ENCODE measurements at regions not wholly inside any gene's neighbourhood (a gene's known extent, or its start where the extent isn't known, plus 50 kb on each side); places are given as distances from the start of the nearest gene placed in this dataset.

DNA sequence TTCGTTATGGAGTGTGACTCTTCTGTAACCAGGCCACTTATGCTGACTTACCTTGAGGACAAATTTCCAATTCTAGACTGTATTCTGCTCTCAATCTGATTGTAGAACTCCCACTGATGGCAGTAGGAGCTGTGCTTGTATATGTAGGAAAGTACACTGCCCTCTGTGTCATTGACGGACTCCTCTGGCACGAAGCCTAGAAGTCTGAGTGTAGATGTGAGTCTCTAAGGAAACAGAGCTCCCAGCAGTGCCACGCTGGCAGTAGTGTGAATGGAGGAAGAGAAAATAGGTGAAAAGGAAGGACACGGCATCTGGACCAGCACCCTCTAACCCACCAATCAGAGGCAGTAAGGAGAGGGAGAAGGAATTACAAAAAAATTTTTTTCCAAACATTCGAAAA, 130.4 kb upstream of the ADGRL2 start:
- H3K36me3 ChIP-seq (replicated peaks in 1 of 2; ENCODE audit: control insufficient read depth in 1 of 2, insufficient read depth in 2 of 2, low read length in 2 of 2): no peaks in the 10 kb centered on the region
- Mint-ChIP-seq H3K27ac (no peak overlapping the region), H3K27me3 (ENCODE audit: low read depth in 3 of 3) (peaks cover 0 to 1% (median 1%) of the 10 kb centered on the region in 3 donors), H3K4me1 (no peaks in the 10 kb centered on the region), H3K36me3 (no peaks in the 10 kb centered on the region), H3K9me3 (peaks cover 0 to 7% (median 2%) of the 10 kb centered on the region in 7 donors), H3K4me3 (no peak overlapping the region)
- no peak overlapping the region for H3K4me3 ChIP-seq (replicated peaks in 1 of 3; ENCODE audit: low read depth in 2 of 3, low read length in 3 of 3)
- 24% methylated on average over 3 of the region's 6 CpGs for WGBS (ENCODE audit: insufficient coverage)
- no peak overlapping the region for H2AFZ ChIP-seq (ENCODE audit: insufficient read depth, low read depth, low read length, poor library complexity, severe bottlenecking)
- H3K9me3 ChIP-seq (replicated peaks in 1 of 2; ENCODE audit: control insufficient read depth in 1 of 2, insufficient read depth in 1 of 2, low read length in 2 of 2): no peaks in the 10 kb centered on the region
- H3K27me3 ChIP-seq (ENCODE audit: control insufficient read depth in 2 of 2, insufficient read depth in 2 of 2, low read length in 2 of 2): no peaks in the 10 kb centered on the region
- TF ChIP-seq, protein P1, sequence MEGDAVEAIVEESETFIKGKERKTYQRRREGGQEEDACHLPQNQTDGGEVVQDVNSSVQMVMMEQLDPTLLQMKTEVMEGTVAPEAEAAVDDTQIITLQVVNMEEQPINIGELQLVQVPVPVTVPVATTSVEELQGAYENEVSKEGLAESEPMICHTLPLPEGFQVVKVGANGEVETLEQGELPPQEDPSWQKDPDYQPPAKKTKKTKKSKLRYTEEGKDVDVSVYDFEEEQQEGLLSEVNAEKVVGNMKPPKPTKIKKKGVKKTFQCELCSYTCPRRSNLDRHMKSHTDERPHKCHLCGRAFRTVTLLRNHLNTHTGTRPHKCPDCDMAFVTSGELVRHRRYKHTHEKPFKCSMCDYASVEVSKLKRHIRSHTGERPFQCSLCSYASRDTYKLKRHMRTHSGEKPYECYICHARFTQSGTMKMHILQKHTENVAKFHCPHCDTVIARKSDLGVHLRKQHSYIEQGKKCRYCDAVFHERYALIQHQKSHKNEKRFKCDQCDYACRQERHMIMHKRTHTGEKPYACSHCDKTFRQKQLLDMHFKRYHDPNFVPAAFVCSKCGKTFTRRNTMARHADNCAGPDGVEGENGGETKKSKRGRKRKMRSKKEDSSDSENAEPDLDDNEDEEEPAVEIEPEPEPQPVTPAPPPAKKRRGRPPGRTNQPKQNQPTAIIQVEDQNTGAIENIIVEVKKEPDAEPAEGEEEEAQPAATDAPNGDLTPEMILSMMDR (IDR thresholded peaks at IDR 0.05): no peak
- no peak overlapping the region for H3K9ac ChIP-seq (ENCODE audit: insufficient read depth, low read length, poor library complexity, severe bottlenecking)
- DNase-seq: no peak
- no peak overlapping the region for H3K27ac ChIP-seq (ENCODE audit: low read depth in 1 of 2, low read length in 2 of 2)
- no peak overlapping the region for H3K4me2 ChIP-seq (replicated peaks; ENCODE audit: extremely low read depth, low read length, poor library complexity, severe bottlenecking)
- H4K20me1 ChIP-seq (ENCODE audit: insufficient read depth, low read length): no peaks in the 10 kb centered on the region
- no peaks in the 10 kb centered on the region for H3K79me2 ChIP-seq (ENCODE audit: insufficient read depth, low read length)
- no peaks in the 10 kb centered on the region for H3K4me1 ChIP-seq (ENCODE audit: control insufficient read depth in 1 of 2, insufficient read depth in 2 of 2, low read length in 2 of 2)
- intact Hi-C loops (cut with micrococcal nuclease): no loop called here

DNA sequence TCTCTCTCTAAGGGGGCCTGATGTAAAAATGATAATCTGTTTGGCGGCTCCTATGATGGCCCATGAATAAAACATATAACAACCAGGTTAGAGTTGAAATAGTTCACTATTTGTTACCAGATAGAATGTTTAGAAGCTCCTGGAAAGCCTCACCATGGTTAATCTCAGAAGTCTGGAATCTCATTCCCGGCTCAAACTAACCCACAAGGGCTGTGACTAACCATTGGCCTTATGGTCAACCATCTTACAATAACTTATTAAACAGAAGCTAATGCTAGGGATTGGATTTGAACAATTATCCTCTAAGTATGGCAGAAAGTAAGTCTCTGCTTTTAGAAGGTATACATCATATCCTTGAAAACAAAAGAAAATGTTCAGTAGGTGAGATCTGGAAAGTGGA, 134.1 kb upstream of the ADGRL2 start:
- H3K27me3 Mint-ChIP-seq (ENCODE audit: low read depth in 3 of 3): peaks cover 0 to 1% (median 1%) of the 10 kb centered on the region in 3 donors
- H3K36me3 ChIP-seq (replicated peaks in 1 of 2; ENCODE audit: control insufficient read depth in 1 of 2, insufficient read depth in 2 of 2, low read length in 2 of 2): no peaks in the 10 kb centered on the region
- H3K27ac Mint-ChIP-seq: no peak overlapping the region
- no peaks in the 10 kb centered on the region for H3K36me3 Mint-ChIP-seq
- H3K27me3 ChIP-seq (ENCODE audit: control insufficient read depth in 2 of 2, insufficient read depth in 2 of 2, low read length in 2 of 2): no peaks in the 10 kb centered on the region
- H3K4me1 ChIP-seq (ENCODE audit: control insufficient read depth in 1 of 2, insufficient read depth in 2 of 2, low read length in 2 of 2): no peaks in the 10 kb centered on the region
- no peak overlapping the region for H3K27ac ChIP-seq (ENCODE audit: low read depth in 1 of 2, low read length in 2 of 2)
- no peak for DNase-seq
- no peak overlapping the region for H3K4me2 ChIP-seq (replicated peaks; ENCODE audit: extremely low read depth, low read length, poor library complexity, severe bottlenecking)
- H3K4me3 ChIP-seq (replicated peaks in 1 of 3; ENCODE audit: low read depth in 2 of 3, low read length in 3 of 3): no peak overlapping the region
- TF ChIP-seq, protein P1 (IDR thresholded peaks at IDR 0.05): no peak
- no peak overlapping the region for H2AFZ ChIP-seq (ENCODE audit: insufficient read depth, low read depth, low read length, poor library complexity, severe bottlenecking)
- H3K79me2 ChIP-seq (ENCODE audit: insufficient read depth, low read length): no peaks in the 10 kb centered on the region
- no peak overlapping the region for H3K4me3 Mint-ChIP-seq
- intact Hi-C loops (cut with micrococcal nuclease): no loop called here
- no peaks in the 10 kb centered on the region for H4K20me1 ChIP-seq (ENCODE audit: insufficient read depth, low read length)
- peaks cover 0 to 15% (median 3%) of the 10 kb centered on the region in 7 donors for H3K9me3 Mint-ChIP-seq
- no CpG with 5 or more reads among the region's 2 CpGs for WGBS (ENCODE audit: insufficient coverage)
- H3K4me1 Mint-ChIP-seq: no peaks in the 10 kb centered on the region
- H3K9me3 ChIP-seq (replicated peaks in 1 of 2; ENCODE audit: control insufficient read depth in 1 of 2, insufficient read depth in 1 of 2, low read length in 2 of 2): no peaks in the 10 kb centered on the region
- H3K9ac ChIP-seq (ENCODE audit: insufficient read depth, low read length, poor library complexity, severe bottlenecking): no peak overlapping the region
